Mesothelial cell of epicardium (in vitro differentiated cells): ENCODE measurements at regions not wholly inside any gene's neighbourhood (a gene's known extent, or its start where the extent isn't known, plus 50 kb on each side); places are given as distances from the start of the nearest gene placed in this dataset.

Source experiments
- DNase-seq, 2 experiments: peaks; one replicate each; pipeline ENCODE4 v3.0.0; 2021; ENCODE audit warnings: low spot score in 2 of 2; ENCODE audit not compliant: unreplicated experiment in 2 of 2
- H3K27ac Mint-ChIP-seq: 2 replicates; pipeline ENCODE4 v1.8.0; 2021; ENCODE audit warnings: mixed read lengths
- H3K27me3 Mint-ChIP-seq: 2 replicates; pipeline ENCODE4 v1.8.0; 2021; ENCODE audit warnings: low read depth, mixed read lengths
- H3K36me3 Mint-ChIP-seq: 2 replicates; pipeline ENCODE4 v1.8.0; 2021; ENCODE audit warnings: mixed read lengths
- H3K4me1 Mint-ChIP-seq: 2 replicates; pipeline ENCODE4 v1.8.0; 2021; ENCODE audit warnings: mixed read lengths
- H3K4me3 Mint-ChIP-seq: 2 replicates; pipeline ENCODE4 v1.8.0; 2021; ENCODE audit warnings: mild to moderate bottlenecking, moderate library complexity, mixed read lengths
- H3K9me3 Mint-ChIP-seq: 2 replicates; pipeline ENCODE4 v1.8.0; 2021; ENCODE audit warnings: mixed read lengths
- CTCF ChIP-seq: fragments of 200-600 bp; sonication (generic); IDR thresholded peaks from one replicate; pipeline ENCODE4 v1.5.0; 2021; ENCODE audit warnings: antibody characterized with exemption; ENCODE audit not compliant: unreplicated experiment

GRCh38 chr2:234322766-234323465 lies 174.0 kb downstream of the ARL4C start:
- no peaks in the 10 kb centered on the region for H3K36me3 Mint-ChIP-seq
- H3K4me3 Mint-ChIP-seq: no peak overlapping the region
- no peak for TF ChIP-seq CTCF
- no peaks in the 10 kb centered on the region for H3K4me1 Mint-ChIP-seq
- peaks cover 4% of the 10 kb centered on the region for H3K9me3 Mint-ChIP-seq
- H3K27ac Mint-ChIP-seq: no peak overlapping the region
- DNase-seq: no peak
- H3K27me3 Mint-ChIP-seq: no peaks in the 10 kb centered on the region

- no peak for DNase-seq
- Mint-ChIP-seq H3K4me1 (no peaks in the 10 kb centered on the region), H3K27me3 (no peaks in the 10 kb centered on the region), H3K4me3 (no peak overlapping the region), H3K27ac (no peak overlapping the region), H3K36me3 (no peaks in the 10 kb centered on the region), H3K9me3 (no peaks in the 10 kb centered on the region)
- TF ChIP-seq CTCF: no peak
Measured at GRCh38 chr2:234320066-234320465, 176.8 kb downstream of the ARL4C start.

GRCh38 chr2:234318361-234318760 lies 178.5 kb downstream of the ARL4C start:
- no peak overlapping the region for H3K4me3 Mint-ChIP-seq
- no peaks in the 10 kb centered on the region for H3K36me3 Mint-ChIP-seq
- H3K27me3 Mint-ChIP-seq: no peaks in the 10 kb centered on the region
- no peak for DNase-seq
- H3K27ac Mint-ChIP-seq: no peak overlapping the region
- no peaks in the 10 kb centered on the region for H3K4me1 Mint-ChIP-seq
- no peaks in the 10 kb centered on the region for H3K9me3 Mint-ChIP-seq
- TF ChIP-seq CTCF: no peak

GRCh38 chr2:234313558-234313957 lies 183.3 kb downstream of the ARL4C start:
- peaks cover 4% of the 10 kb centered on the region for H3K4me1 Mint-ChIP-seq
- H3K9me3 Mint-ChIP-seq: no peaks in the 10 kb centered on the region
- DNase-seq: peak in 1 of 2 experiments; percentile 25
- H3K27ac Mint-ChIP-seq: no peak overlapping the region
- no peaks in the 10 kb centered on the region for H3K36me3 Mint-ChIP-seq
- H3K4me3 Mint-ChIP-seq: no peak overlapping the region
- no peaks in the 10 kb centered on the region for H3K27me3 Mint-ChIP-seq
- TF ChIP-seq CTCF: no peak

- Mint-ChIP-seq H3K27me3 (no peaks in the 10 kb centered on the region), H3K36me3 (no peaks in the 10 kb centered on the region), H3K4me1 (peaks cover 8% of the 10 kb centered on the region), H3K9me3 (peaks cover 3% of the 10 kb centered on the region), H3K27ac (no peak overlapping the region), H3K4me3 (no peak overlapping the region)
- TF ChIP-seq CTCF: no peak
- DNase-seq: peak in 1 of 2 experiments; percentile 9
Measured at GRCh38 chr2:234310166-234310565, 186.7 kb downstream of the ARL4C start.

GRCh38 chr2:234309431-234309830 lies 187.4 kb downstream of the ARL4C start:
- H3K4me1 Mint-ChIP-seq: peaks cover 12% of the 10 kb centered on the region
- H3K9me3 Mint-ChIP-seq: peaks cover 3% of the 10 kb centered on the region
- DNase-seq: peak in 1 of 2 experiments; percentile 13
- H3K27me3 Mint-ChIP-seq: no peaks in the 10 kb centered on the region
- H3K4me3 Mint-ChIP-seq: no peak overlapping the region
- no peak for TF ChIP-seq CTCF
- H3K36me3 Mint-ChIP-seq: no peaks in the 10 kb centered on the region
- no peak overlapping the region for H3K27ac Mint-ChIP-seq
